HG03097 (cell line): ENCODE measurements at regions not wholly inside any gene's neighbourhood (a gene's known extent, or its start where the extent isn't known, plus 50 kb on each side); places are given as distances from the start of the nearest gene placed in this dataset.
"Not testable (repeated sequence)": the region's sequence is repeated elsewhere in the genome, so short reads cannot be mapped to it uniquely, and the experiment has no call there.

ENCODE experiments used
- ATAC-seq: cut with Tn5 transposase; IDR thresholded peaks from one replicate; pipeline ENCODE4 v1.9.1; 2021; ENCODE audit not compliant: unreplicated experiment, low FRiP score

DNA sequence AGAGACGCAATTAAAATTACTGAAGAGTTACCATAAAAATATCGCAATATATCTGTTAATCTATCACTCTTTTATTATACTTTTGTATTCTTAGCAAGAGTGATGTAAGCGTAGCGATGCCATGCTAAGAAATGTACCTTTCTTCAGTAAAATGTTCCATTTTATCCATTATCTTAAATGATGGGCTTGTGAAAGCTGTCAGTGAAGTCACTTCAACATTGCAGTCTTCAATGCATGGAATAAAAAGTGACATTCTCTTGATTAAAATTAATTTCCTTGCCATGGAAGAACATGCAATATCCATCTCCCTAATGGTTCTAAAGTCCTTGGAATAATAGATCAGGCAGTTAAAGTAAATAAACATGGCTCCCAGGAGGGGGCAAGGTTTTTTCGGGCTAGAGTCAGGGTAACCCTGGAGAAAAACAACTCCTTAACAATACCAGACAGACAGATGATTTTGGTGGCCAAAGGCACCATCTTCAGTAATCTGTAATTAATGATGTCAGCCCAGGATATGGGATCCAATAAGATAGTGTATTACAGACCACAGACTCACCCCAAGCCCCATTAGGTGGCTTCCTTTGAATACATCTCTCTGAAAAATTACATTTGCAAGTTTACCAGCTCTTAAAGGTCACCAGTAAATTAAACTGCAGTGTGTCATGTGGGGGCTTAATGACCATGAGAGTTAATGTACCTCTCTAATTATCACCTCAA, 677.1 kb downstream of the DTWD2 start:
- no peak for ATAC-seq

DNA sequence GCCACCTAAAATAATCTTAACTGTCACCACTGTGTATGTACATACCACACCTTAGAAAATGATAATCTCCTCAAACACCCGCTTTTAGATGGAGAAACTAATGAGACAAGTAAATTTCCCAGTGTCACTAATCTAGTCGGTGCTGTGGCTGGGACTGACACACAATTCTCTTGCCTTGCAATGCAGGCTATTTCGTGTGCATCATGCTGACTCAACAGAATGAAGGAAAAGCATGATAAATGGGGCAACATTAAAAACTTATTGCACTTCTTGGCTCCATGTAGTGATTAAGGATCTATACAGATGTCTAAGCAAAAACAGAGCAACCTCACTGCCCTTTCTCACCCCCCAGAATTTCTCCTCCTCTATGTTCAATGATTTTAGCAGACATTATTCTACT, 677.9 kb downstream of the DTWD2 start:
- no peak for ATAC-seq

DNA sequence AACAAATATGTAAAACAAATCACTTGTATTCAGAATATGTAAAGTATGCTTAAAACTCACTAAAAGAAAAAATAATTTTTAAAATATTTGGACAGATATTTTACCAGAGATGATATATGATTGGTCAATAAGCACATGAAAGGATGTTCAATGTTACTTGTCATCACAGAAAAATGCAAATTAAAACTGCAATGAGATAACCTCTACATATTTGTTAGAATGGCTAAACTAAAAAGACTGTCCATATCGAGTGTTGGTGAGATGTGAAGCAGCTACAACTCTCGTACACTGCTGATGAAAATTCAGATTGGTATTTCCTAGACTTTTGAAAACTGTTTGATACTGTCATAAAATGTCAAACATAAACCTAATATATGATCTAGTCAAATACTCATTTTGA, 685.1 kb downstream of the DTWD2 start:
- no peak for ATAC-seq

DNA sequence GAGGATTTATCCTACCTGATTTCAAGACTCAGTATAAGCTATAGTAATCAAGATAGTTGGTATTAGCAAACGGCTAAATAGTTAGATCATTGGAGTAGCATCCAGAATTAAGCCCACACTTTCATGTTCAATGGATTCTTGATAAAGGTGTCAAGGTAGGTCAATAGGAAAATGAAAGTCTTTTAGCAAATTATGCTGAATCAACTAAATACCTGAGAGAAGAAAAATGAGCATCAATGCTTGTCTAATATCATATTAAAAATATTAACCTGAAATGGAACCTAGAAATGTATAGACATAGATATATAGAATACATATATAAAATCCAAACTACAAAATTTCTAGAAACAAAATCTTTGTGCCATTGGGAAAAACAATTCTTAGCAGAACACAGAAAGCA, 685.6 kb downstream of the DTWD2 start:
- ATAC-seq, result no peak

DNA sequence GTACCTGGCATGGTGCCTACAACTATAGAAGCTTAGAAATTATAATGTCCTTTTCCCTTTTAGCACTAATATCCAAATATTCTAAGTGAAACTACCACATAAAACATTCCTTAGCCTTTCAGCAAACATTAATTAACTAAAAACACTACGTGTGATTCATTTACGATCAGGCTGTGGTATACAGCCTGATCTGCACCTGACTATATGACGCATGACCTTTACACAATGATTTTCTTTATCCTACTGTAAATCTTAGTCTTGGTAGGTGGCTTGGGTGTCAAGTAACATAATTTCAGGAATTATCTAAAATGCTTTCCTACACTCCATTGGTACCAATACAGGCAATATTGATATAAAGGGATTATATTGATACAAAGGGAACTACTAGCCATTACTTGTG, 686.7 kb downstream of the DTWD2 start:
- ATAC-seq, result no peak

DNA sequence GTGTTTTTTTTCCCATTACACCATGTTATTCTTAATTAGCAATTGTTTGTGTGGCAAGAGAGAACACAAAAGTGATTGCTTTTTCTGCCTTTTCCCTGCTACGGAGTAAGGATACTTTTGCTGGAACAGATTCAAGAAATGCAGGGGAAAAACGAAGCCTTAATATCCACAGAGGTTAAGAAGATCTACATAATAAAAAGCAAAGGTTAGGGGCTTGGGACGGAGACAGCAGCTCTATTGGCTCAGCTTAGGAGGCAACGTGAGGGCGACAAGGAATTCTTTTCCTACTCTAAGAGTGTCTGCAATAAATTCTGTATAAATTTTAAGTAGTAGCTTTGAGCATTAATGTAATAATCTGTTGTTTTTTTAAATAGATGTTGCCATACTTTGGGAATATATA, 693.3 kb downstream of the DTWD2 start:
- no peak for ATAC-seq

DNA sequence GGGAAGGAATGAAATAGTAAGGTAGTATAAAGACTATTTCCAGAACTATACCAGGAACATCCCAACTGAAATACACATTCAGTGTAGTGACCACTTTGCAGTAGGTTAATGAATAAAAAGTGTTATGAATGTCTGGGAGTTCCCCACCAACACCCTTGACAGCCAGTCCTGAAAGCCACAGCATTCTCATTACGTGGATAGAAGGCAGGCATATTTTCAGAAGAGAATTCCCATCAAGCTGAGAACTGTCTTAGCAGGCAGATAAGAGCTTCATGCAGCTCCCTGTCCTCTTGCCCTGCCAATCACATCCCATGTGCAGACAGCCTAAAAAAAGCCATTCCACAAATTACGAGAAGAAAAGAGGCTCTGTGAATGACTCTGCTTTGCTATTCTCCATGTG, 695.0 kb downstream of the DTWD2 start:
- no peak for ATAC-seq

DNA sequence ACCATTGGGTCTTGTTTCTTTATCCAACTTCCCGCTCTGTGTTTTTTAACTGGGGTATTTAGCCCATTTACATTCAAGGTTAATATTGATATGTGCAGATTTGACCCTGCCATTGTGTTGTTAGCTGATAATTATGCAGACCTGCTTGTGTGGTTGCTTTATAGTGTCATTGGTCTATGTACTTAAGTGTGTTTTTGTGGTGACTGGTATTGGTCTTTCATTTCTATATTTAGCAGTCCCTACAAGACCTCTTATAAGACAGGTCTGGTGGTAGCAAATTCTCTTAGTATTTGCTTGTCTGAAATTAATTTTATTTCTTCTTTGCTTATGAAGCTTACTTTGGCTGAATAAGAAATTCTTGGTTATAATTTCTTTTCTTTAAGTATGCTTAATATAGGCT, 698.1 kb downstream of the DTWD2 start:
- no peak for ATAC-seq

DNA sequence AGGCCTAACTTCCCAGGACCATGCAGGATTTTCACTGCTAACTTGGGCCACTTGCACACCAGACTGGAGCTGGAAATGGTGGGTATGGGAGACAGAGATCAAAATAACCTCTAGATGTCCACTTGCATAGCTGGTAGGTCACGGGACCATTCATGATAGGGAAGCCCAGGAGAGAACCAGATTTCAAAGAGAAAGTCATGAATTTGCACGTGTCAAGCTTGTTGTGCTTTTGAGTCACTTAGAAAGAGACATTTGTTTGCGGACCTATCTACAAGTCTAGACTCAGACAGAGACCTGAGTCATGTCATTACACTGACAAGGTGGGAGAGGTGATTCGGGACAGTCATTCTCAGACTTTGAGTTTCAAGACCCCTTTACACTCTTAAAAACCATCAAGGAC, 704.1 kb downstream of the DTWD2 start:
- ATAC-seq, result not testable (repeated sequence)

DNA sequence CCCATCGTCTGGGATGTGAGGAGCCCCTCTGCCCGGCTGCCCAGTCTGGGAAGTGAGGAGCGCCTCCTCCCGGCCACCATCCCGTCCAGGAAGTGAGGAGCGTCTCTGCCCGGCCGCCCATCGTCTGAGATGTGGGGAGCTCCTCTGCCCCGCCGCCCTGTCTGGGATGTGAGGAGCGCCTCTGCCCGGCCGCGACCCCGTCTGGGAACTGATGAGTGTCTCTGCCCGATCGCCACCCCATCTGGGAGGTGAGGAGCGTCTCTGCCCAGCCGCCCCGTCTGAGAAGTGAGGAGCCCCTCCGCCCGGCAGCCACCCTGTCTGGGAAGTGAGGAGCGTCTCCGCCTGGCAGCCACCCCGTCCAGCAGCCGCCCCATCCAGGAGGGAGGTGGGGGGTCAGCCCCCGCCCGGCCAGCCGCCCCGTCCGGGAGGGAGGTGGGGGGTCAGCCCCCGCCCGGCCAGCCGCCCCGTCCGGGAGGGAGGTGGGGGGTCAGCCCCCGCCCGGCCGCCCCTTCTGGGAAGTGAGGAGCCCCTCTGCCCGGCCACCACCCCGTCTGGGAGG, 705.8 kb downstream of the DTWD2 start:
- not testable (repeated sequence) for ATAC-seq

DNA sequence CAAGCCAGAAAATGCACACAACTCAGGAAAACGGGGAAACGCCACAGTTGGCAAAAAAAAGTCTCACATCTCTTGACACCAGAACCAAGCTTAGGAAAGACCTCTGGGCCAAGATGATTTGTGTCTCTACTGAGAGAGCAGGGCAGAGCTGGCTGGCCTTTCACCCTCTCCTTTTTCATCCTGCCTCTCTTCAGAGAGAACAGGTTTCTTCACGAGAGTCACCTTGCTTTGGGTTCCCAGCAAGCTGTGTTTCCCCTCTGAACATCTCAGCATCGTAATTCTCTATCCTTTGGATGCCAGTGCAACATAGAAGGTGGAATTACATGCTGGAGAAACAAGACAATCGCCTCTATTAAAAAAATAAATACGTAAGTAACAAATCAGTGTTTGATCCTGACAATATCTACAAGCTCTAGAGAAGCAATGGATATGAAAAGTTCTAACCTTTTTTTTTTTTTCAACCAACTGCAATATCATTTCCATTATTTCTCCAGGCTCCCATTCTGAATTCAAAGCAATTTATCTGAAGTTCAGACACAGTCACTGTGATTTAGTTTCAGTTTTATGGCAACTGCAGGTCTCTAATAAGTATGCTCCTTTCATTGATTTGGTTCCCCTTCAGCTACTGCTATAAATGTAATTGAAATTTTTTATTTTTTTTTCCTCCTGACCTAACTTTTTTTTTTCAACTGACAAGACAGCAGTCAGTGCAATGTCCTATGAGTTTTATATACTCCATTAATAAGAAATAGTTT, 708.6 kb downstream of the DTWD2 start:
- ATAC-seq, result no peak

DNA sequence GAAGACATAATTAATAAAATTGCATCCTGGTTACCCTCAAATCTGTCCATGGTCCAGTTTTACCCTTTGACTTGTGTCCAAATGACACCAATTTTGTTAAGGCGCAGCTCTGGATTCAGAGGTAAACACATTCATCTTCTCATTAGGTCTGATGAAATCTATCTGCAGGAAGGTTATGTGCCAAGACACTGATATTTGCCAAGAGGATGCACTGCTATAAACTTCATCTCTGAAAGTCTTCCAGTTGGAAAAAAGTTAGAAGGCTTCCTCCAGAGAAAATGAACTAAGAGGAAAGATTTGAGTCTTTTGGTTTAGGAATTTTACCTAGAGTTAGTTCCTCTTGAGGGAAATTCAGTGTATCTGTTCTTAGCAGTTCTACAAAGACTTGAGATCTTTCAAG, 717.8 kb downstream of the DTWD2 start:
- no peak for ATAC-seq

DNA sequence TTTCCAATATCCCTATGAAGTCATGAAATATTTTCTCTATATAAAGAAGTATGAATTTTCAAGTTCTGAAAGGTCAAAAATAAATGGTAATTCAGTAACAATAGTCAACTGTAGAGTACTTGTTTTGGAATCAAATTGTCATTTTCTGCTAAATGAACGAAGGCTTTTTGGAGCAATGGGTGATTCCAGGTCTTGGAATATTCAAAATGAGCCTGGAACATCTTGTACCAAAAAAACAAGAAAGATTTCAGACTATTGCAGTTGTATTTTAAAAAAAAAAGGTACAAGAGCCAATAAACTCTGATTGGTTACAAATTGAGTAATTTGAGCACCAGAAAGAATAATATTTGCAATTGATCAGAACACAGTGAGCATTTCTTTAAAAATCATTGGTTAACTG, 730.1 kb downstream of the DTWD2 start:
- ATAC-seq, result no peak

DNA sequence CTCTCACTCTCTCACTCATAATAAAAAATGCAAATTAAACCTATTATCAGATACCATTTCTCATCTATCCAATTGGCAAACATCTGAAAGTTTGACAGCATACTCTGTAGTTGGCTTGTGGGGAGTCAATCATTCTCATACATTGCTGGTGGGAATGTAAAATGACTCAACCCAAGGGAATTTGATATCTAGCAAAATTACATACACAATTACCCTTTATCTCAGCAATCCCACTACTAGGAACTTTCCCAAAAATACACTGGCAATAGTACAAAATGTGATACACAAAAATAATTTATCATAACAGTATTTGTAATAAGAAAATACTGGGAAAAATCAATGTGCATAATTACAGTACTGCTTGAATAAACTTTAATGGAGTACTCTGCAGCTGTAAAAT, 731.3 kb downstream of the DTWD2 start:
- no peak for ATAC-seq

DNA sequence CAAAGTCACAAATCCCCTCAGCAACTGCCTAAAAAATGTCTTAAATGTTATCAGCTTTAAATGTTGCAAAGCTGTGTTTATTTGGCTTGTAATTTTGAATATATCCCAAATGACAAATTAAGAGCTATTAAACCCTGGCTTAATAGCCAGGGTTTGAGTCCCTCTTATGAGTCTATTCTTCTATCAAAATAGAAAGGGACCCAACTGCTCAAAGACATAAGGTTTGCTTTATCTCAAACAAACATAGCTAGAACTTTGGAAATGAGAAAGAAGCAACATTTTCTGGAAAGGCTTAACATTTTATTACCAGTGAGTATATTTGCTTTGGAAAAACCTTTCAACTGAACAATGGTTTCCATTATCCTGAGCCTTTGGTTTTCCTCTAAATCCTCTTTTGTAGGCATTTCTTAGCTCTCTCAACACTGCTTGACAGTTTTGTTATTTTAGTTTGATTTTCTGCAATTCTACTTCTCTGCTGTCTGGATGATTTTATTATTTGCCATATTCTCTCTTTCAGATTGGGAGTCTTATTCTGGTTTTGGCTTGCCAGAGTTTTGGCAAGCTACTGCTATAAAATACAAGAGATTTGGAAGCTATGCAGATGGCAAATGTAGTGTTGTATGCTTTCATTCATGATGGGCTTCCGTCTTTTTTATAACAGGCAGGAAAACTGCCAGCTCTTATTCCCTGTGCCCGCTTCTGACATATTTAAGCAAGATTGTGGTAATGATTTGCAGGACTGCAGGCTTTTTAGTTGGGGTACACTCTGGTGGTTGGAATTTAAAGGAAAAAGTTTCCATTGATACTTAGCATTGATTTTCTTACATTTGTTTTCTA, 734.9 kb downstream of the DTWD2 start:
- ATAC-seq, result no peak

DNA sequence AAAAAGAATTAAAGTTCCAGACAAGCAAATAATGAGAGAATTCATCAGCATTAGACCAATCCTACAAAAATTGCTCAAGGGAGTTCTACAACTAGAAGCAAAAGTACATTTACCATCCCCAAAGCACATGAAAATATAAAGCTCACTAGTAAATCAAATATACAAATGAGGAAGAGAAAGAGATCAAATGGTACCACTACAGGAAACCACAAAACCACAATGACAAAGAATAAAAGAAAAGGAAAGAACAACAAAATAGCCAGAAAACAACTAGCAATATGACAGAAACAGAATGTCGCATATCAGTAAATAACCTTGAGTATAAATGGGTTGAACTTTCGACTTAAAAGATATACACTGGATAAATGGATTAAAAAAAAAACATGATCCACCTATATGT, 739.0 kb downstream of the DTWD2 start:
- no peak for ATAC-seq

DNA sequence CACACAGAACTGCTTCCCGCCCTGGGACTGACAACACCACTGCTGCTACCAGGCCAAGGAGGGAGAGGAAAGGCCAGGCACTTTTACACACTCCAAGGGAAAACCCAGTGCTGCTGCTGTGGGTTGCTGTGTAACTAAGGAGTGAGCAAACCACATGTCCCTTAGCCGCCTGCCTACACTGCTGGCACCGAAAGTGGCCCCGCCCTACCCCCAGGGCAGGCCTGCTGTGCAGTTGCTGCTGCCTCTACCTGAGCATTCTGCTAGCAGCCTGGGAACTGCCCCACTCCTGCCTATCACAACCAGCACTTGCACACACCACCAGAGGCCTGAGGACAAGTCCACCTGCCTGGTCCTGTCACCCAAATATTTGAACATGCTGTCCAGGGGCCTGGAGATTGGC, 740.9 kb downstream of the DTWD2 start:
- ATAC-seq, result no peak

DNA sequence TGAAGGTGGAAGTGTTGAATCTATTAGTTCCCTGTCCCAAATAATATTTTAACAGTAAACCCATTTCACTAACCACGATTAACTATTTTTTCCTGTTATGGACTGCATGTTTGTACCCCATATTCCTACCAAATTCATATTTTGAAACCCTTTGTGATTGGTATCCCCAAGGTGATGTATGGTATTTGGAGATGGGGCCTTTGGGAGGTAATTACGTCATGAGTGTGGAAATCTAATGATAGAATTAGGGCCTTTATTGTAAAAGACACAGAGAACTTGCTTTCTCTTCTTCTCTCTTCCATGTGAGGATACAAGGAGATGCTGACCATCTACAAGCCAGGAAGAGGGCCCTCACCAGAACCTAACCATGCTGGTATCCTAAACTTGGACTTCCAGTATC, 744.7 kb downstream of the DTWD2 start:
- ATAC-seq, result no peak

DNA sequence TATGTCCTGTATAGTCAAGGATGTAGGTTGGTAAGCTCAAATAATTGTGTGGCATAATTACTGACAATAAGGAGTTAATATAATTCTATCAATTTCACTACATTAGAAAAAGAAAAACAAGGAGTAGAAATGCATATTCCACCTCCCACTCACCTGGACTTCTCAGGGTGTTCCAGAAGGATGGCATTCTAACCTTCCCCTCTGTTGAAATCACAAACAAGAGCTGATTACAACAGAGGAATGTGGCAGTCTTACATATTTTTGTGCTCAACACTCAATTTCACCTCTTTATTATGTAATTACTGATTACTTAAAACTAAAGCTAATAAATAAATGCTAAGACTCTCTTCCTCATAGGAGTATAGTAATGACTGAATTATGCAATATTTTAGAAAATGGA, 745.3 kb downstream of the DTWD2 start:
- ATAC-seq, result no peak

DNA sequence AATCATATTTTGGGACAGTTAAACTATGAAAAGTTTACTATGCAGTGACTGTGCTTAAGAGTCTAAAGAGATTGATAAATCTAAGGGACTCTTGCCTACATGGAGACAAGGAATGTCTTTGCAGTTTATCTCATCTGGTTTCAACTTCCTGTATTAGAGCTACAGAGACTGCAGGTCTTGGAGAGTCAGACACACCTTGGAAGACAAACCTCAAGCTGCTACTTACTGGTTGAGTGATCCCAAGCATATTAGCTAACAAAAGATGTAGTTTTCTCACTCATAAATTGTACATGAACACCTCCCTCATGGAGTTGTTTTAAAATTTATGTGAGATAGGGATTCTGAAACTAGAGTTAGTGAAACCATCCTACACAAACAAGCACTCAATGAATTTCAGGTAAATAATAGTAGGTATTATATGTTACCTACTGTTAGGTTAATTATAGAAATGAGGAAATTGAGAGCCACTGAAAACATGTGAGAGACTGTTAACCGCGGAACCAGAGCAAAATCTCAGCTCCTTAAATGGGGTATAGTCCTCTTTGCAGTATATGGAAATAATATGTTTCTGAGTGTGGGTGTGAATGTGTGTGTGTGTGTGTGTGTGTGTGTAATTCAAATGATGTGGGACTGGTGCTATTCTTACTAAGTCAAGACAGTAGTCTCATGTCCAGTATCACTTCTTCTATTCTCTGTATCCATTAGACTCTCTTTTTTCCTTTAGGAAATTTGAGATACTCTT, 752.1 kb downstream of the DTWD2 start:
- no peak for ATAC-seq

DNA sequence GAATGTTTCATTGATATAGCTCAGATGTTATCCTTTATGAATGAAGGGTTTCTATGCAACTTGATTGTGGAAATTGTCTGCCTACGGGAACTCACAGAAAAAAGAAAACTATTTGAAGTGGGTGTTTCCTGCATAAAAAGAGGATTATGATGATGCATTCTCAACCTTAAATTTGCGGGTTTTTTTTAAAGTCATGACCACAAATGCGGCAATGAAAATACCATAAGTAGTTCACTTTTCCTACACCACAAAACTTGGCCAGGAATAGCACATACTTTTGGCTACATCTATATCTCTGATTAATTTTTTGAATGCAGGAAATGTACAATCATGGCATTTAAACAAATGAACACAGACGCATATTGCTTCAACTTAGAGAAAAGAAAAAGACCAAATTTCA, 754.7 kb downstream of the DTWD2 start:
- no peak for ATAC-seq
